WTC11 (cell line): ENCODE measurements at regions not wholly inside any gene's neighbourhood (a gene's known extent, or its start where the extent isn't known, plus 50 kb on each side); places are given as distances from the start of the nearest gene placed in this dataset.

Experiments used
- ATF1 ChIP-seq: sonication (generic); formaldehyde crosslinking; IDR thresholded peaks from 2 replicates; pipeline ENCODE4 v1.8.1; 2023; ENCODE audit warnings: mild to moderate bottlenecking, moderate library complexity, missing genetic modification reagents
- ATF2 ChIP-seq: sonication (generic); formaldehyde crosslinking; IDR thresholded peaks from 2 replicates; pipeline ENCODE4 v1.8.1; 2022; ENCODE audit warnings: low read depth, missing genetic modification reagents, borderline replicate concordance
- CBFB ChIP-seq: sonication (generic); formaldehyde crosslinking; IDR thresholded peaks from 2 replicates; pipeline ENCODE4 v1.8.1; 2022; ENCODE audit warnings: mild to moderate bottlenecking, low read depth, missing genetic modification reagents
- CREM ChIP-seq: sonication (generic); formaldehyde crosslinking; IDR thresholded peaks from 2 replicates; pipeline ENCODE4 v1.8.1; 2022; ENCODE audit warnings: mild to moderate bottlenecking, missing genetic modification reagents, moderate library complexity
- CTCF ChIP-seq: fragments of 200-600 bp; IDR thresholded peaks from 2 replicates; pipeline ENCODE4 v1.8.0; 2022; ENCODE audit warnings: antibody characterized with exemption
- FOXK1 ChIP-seq: sonication (generic); formaldehyde crosslinking; IDR thresholded peaks from 2 replicates; pipeline ENCODE4 v1.8.0; 2022; ENCODE audit warnings: mild to moderate bottlenecking, moderate library complexity, missing genetic modification reagents
- FOXP1 ChIP-seq: sonication (generic); formaldehyde crosslinking; IDR thresholded peaks from 2 replicates; pipeline ENCODE4 v1.8.0; 2022; ENCODE audit warnings: missing genetic modification reagents, mild to moderate bottlenecking, moderate library complexity, borderline replicate concordance
- GABPB1 ChIP-seq: sonication (generic); formaldehyde crosslinking; IDR thresholded peaks from 2 replicates; pipeline ENCODE4 v1.8.1; 2023; ENCODE audit warnings: mild to moderate bottlenecking, missing genetic modification reagents
- JUN ChIP-seq: sonication (generic); formaldehyde crosslinking; IDR thresholded peaks from 2 replicates; pipeline ENCODE4 v1.8.0; 2023; ENCODE audit warnings: mild to moderate bottlenecking, missing genetic modification reagents
- SP1 ChIP-seq: sonication (generic); formaldehyde crosslinking; conservative IDR thresholded peaks from 2 replicates; pipeline ENCODE4 v1.8.1; 2022; ENCODE audit warnings: missing genetic modification reagents
- ZNF263 ChIP-seq: sonication (generic); formaldehyde crosslinking; IDR thresholded peaks from 2 replicates; pipeline ENCODE4 v1.8.1; 2022; ENCODE audit warnings: low read depth, mild to moderate bottlenecking, moderate library complexity, missing genetic modification reagents
- TF ChIP-seq, protein P1 (sequence below): sonication (generic); formaldehyde crosslinking; IDR thresholded peaks from 2 replicates; pipeline ENCODE4 v1.8.1; 2023; ENCODE audit warnings: mild to moderate bottlenecking, missing genetic modification reagents
- TF ChIP-seq, protein P2 (sequence below): sonication (generic); formaldehyde crosslinking; IDR thresholded peaks from 2 replicates; pipeline ENCODE4 v1.8.1; 2023; ENCODE audit warnings: mild to moderate bottlenecking, missing genetic modification reagents, moderate library complexity
- TF ChIP-seq, protein P3 (sequence below): sonication (generic); formaldehyde crosslinking; IDR thresholded peaks from 2 replicates; pipeline ENCODE4 v1.8.1; 2022; ENCODE audit warnings: mild to moderate bottlenecking, missing genetic modification reagents, moderate library complexity, borderline replicate concordance

- TF ChIP-seq SP1 (CRISPR knock-in tag), result no peak
- no peak for TF ChIP-seq CTCF
- TF ChIP-seq FOXK1 (CRISPR knock-in tag), result no peak
- TF ChIP-seq, protein P1, sequence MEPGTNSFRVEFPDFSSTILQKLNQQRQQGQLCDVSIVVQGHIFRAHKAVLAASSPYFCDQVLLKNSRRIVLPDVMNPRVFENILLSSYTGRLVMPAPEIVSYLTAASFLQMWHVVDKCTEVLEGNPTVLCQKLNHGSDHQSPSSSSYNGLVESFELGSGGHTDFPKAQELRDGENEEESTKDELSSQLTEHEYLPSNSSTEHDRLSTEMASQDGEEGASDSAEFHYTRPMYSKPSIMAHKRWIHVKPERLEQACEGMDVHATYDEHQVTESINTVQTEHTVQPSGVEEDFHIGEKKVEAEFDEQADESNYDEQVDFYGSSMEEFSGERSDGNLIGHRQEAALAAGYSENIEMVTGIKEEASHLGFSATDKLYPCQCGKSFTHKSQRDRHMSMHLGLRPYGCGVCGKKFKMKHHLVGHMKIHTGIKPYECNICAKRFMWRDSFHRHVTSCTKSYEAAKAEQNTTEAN (CRISPR knock-in tag), result no peak
- TF ChIP-seq CREM, result no peak
- no peak for TF ChIP-seq JUN (CRISPR knock-in tag)
- no peak for TF ChIP-seq GABPB1 (CRISPR knock-in tag)
- no peak for TF ChIP-seq ATF1 (CRISPR knock-in tag)
- TF ChIP-seq CBFB (CRISPR knock-in tag), result no peak
- TF ChIP-seq FOXP1 (CRISPR knock-in tag), result no peak
- TF ChIP-seq, protein P2, sequence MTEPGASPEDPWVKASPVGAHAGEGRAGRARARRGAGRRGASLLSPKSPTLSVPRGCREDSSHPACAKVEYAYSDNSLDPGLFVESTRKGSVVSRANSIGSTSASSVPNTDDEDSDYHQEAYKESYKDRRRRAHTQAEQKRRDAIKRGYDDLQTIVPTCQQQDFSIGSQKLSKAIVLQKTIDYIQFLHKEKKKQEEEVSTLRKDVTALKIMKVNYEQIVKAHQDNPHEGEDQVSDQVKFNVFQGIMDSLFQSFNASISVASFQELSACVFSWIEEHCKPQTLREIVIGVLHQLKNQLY (CRISPR knock-in tag), result no peak
- TF ChIP-seq, protein P3, sequence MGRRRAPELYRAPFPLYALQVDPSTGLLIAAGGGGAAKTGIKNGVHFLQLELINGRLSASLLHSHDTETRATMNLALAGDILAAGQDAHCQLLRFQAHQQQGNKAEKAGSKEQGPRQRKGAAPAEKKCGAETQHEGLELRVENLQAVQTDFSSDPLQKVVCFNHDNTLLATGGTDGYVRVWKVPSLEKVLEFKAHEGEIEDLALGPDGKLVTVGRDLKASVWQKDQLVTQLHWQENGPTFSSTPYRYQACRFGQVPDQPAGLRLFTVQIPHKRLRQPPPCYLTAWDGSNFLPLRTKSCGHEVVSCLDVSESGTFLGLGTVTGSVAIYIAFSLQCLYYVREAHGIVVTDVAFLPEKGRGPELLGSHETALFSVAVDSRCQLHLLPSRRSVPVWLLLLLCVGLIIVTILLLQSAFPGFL (CRISPR knock-in tag), result no peak
- TF ChIP-seq ZNF263 (CRISPR knock-in tag), result no peak
- no peak for TF ChIP-seq ATF2
Observed at GRCh38 chr17:83179374-83179773, 100.0 kb downstream of the METRNL start.
